ENCODE measurements at regions not wholly inside any gene's neighbourhood (a gene's known extent, or its start where the extent isn't known, plus 50 kb on each side); places are given as distances from the start of the nearest gene placed in this dataset.
A peak's percentile ranks its signal among the peaks of the same experiment; 100 is the strongest.
"Not testable (repeated sequence)": the region's sequence is repeated elsewhere in the genome, so short reads cannot be mapped to it uniquely, and the experiment has no call there.

GRCh38 chr10:3931224-3931623 lies 146.2 kb upstream of the KLF6 start:
- Histone ChIP-seq H3K4me3 (no peak overlapping the region), H3K9me3 (replicated peaks) (no peaks in the 10 kb centered on the region), H3K27ac (no peak overlapping the region), H3K4me1 (no peaks in the 10 kb centered on the region), H3K36me3 (no peaks in the 10 kb centered on the region), H3K27me3 (no peaks in the 10 kb centered on the region)
- DNase-seq: no peak

DNA sequence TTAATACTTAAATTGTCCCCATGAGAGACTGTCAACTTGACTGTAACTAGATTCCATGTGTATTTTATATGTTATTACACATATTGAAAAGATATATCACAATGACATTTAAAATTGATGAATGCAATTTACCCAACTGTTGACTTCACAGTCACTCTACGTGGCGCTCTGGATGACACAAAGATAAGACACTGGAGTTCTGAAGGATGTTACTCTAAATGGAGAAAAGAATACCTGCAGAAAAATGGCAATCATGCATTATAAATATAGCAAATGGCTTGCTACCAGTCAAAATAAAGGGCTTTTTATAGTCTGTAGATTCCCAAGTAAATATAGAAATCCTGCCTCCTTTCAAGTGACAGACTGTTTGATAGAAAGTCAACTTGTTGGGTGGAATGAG lies 143.6 kb upstream of the KLF6 start:
- no peaks in the 10 kb centered on the region for H3K36me3 ChIP-seq
- no peaks in the 10 kb centered on the region for H3K4me1 ChIP-seq
- H3K4me3 ChIP-seq: no peak overlapping the region
- H3K9me3 ChIP-seq (replicated peaks): no peaks in the 10 kb centered on the region
- no peak overlapping the region for H3K27ac ChIP-seq
- no peak for DNase-seq
- H3K27me3 ChIP-seq: no peaks in the 10 kb centered on the region

- Histone ChIP-seq H3K27me3 (no peaks in the 10 kb centered on the region), H3K36me3 (no peaks in the 10 kb centered on the region), H3K9me3 (replicated peaks) (no peaks in the 10 kb centered on the region), H3K27ac (no peak overlapping the region), H3K4me3 (no peak overlapping the region), H3K4me1 (no peaks in the 10 kb centered on the region)
- no peak for DNase-seq
These were observed 143.1 kb upstream of the KLF6 start for GRCh38 chr10:3928078-3928477.

GRCh38 chr10:3926675-3927525 lies 141.9 kb upstream of the KLF6 start:
- Histone ChIP-seq H3K9me3 (replicated peaks) (no peaks in the 10 kb centered on the region), H3K27ac (no peak overlapping the region), H3K27me3 (no peaks in the 10 kb centered on the region), H3K36me3 (no peaks in the 10 kb centered on the region), H3K4me3 (no peak overlapping the region), H3K4me1 (no peaks in the 10 kb centered on the region)
- no peak for DNase-seq

DNA sequence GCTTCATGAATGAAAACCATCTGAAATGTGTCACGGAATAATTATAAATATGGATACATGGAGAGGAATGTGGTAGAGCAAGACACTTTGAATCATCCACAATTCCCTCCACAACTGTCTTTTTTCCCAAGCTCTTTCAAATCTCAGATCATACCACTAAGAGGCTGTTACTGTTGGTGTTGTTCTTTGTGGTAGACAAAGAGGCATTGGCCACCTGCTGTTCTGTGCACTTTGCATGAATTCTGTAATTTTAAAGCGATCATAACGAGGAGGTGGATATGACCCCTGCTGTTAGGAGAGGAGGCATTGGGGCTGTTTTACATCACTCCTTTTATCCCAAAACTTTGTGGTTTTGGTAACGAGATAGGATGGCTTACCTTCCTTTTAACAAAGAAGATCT lies 141.2 kb upstream of the KLF6 start:
- Histone ChIP-seq H3K27ac (no peak overlapping the region), H3K4me1 (no peaks in the 10 kb centered on the region), H3K27me3 (no peaks in the 10 kb centered on the region), H3K4me3 (no peak overlapping the region), H3K9me3 (replicated peaks) (no peaks in the 10 kb centered on the region), H3K36me3 (no peaks in the 10 kb centered on the region)
- no peak for DNase-seq

GRCh38 chr10:3925184-3925583 lies 140.2 kb upstream of the KLF6 start:
- Histone ChIP-seq H3K9me3 (replicated peaks) (no peaks in the 10 kb centered on the region), H3K27me3 (no peaks in the 10 kb centered on the region), H3K36me3 (no peaks in the 10 kb centered on the region), H3K27ac (no peak overlapping the region), H3K4me1 (no peaks in the 10 kb centered on the region), H3K4me3 (no peak overlapping the region)
- no peak for DNase-seq

- no peak overlapping the region for H3K27ac ChIP-seq
- H3K9me3 ChIP-seq (replicated peaks): no peaks in the 10 kb centered on the region
- DNase-seq: peak in 1 of 2 experiments; percentile 11
- H3K4me3 ChIP-seq: no peak overlapping the region
- no peaks in the 10 kb centered on the region for H3K4me1 ChIP-seq
- H3K36me3 ChIP-seq: no peaks in the 10 kb centered on the region
- H3K27me3 ChIP-seq: no peaks in the 10 kb centered on the region
These were observed 139.3 kb upstream of the KLF6 start for GRCh38 chr10:3924344-3924743.

- no peak for DNase-seq
- Histone ChIP-seq H3K27me3 (no peaks in the 10 kb centered on the region), H3K4me1 (no peaks in the 10 kb centered on the region), H3K4me3 (no peak overlapping the region), H3K36me3 (no peaks in the 10 kb centered on the region), H3K9me3 (replicated peaks) (no peaks in the 10 kb centered on the region), H3K27ac (no peak overlapping the region)
These were observed 138.0 kb upstream of the KLF6 start for GRCh38 chr10:3923033-3923432.

- Histone ChIP-seq H3K27me3 (no peaks in the 10 kb centered on the region), H3K27ac (no peak overlapping the region), H3K4me1 (no peaks in the 10 kb centered on the region), H3K36me3 (no peaks in the 10 kb centered on the region), H3K4me3 (no peak overlapping the region), H3K9me3 (replicated peaks) (no peaks in the 10 kb centered on the region)
- DNase-seq: no peak
These were observed 134.8 kb upstream of the KLF6 start for GRCh38 chr10:3919709-3920308.

GRCh38 chr10:3917392-3917791 lies 132.4 kb upstream of the KLF6 start:
- H3K27me3 ChIP-seq, H3K27ac ChIP-seq, H3K4me1 ChIP-seq: not testable (repeated sequence)

DNA sequence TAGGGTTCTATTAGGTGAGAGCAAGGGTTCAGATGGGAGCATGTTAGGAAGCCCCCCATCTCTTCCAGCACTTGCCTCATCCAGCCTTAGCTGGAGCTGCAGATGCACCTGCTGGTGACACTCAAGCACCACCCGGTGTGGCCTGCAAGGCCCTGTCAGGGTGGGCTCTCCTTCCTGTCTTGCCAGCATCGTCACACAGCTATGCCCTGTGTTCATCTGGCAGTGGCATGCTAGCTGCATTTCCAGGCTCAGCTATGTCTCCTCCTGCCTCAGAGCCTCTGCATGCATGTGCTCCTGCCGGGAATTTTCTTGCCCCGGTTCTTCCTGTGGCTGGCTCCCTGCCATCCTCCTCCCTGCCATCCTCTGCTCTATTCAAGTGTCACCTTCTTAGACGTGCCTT lies 129.7 kb upstream of the KLF6 start:
- no peaks in the 10 kb centered on the region for H3K27me3 ChIP-seq
- no peak overlapping the region for H3K4me3 ChIP-seq
- peak in 1 of 2 experiments; percentile 3 for DNase-seq
- H3K4me1 ChIP-seq: no peaks in the 10 kb centered on the region
- H3K9me3 ChIP-seq (replicated peaks): no peaks in the 10 kb centered on the region
- no peaks in the 10 kb centered on the region for H3K36me3 ChIP-seq
- no peak overlapping the region for H3K27ac ChIP-seq

More at GRCh38 chr10:3917392-3917791, 132.4 kb upstream of the KLF6 start:
- H3K9me3 ChIP-seq (replicated peaks); H3K4me3 ChIP-seq; H3K36me3 ChIP-seq; DNase-seq: not testable (repeated sequence)

DNA sequence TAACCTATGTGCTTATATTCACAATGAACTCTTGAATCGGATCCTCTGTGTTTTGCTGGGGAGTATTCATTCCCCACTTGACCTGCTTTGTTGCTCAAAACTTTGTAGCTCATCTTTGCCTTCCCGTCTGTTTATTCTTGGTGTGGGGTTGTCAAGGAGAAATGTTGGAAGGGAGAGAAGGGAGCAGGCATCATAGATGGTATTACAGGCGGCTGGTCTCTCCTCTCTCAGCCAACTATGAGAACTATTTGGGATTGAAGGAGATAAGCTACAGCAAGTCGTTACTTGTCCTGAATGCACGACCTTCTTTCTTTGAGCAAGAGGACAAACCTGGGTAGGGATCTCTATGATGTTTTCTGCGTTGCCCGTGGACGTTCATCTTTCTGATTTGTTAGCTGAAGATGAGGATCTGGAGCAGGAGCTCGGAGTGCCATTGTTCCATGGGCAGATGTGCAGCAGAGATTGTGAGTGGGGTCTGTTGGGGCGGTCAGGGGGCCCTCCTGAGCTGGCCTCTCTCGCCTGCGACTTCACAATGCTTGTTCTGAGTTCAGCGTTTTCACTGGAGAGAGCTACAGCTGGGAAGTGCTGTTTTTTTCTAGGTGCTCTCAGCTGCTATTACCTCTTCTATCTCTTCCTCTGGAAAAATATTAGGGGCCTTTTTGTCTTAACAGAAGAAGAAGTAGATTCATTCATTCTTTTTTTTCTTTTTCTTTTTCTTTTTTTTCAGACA lies 126.9 kb upstream of the KLF6 start:
- no peaks in the 10 kb centered on the region for H3K4me1 ChIP-seq
- no peaks in the 10 kb centered on the region for H3K9me3 ChIP-seq (replicated peaks)
- no peak for DNase-seq
- no peaks in the 10 kb centered on the region for H3K27me3 ChIP-seq
- no peak overlapping the region for H3K27ac ChIP-seq
- H3K4me3 ChIP-seq: no peak overlapping the region
- H3K36me3 ChIP-seq: no peaks in the 10 kb centered on the region

- H3K36me3 ChIP-seq: no peaks in the 10 kb centered on the region
- H3K4me1 ChIP-seq: no peaks in the 10 kb centered on the region
- H3K4me3 ChIP-seq: no peak overlapping the region
- no peaks in the 10 kb centered on the region for H3K9me3 ChIP-seq (replicated peaks)
- no peak overlapping the region for H3K27ac ChIP-seq
- no peaks in the 10 kb centered on the region for H3K27me3 ChIP-seq
- no peak for DNase-seq
These were observed 126.2 kb upstream of the KLF6 start for GRCh38 chr10:3911241-3911640.

- Histone ChIP-seq H3K4me1 (no peaks in the 10 kb centered on the region), H3K27ac (no peak overlapping the region), H3K4me3 (no peak overlapping the region), H3K9me3 (replicated peaks) (no peaks in the 10 kb centered on the region), H3K36me3 (no peaks in the 10 kb centered on the region), H3K27me3 (no peaks in the 10 kb centered on the region)
- DNase-seq: no peak
These were observed 124.3 kb upstream of the KLF6 start for GRCh38 chr10:3909339-3909738.

- no peak for DNase-seq
- Histone ChIP-seq H3K36me3 (no peaks in the 10 kb centered on the region), H3K27me3 (no peaks in the 10 kb centered on the region), H3K4me1 (no peaks in the 10 kb centered on the region), H3K9me3 (replicated peaks) (no peaks in the 10 kb centered on the region), H3K27ac (no peak overlapping the region), H3K4me3 (no peak overlapping the region)
These were observed 123.2 kb upstream of the KLF6 start for GRCh38 chr10:3908183-3908582.
